ENCODE measurements at regions not wholly inside any gene's neighbourhood (a gene's known extent, or its start where the extent isn't known, plus 50 kb on each side); places are given as distances from the start of the nearest gene placed in this dataset.

- no peak overlapping the region for H3K27ac ChIP-seq
- H3K9me3 ChIP-seq (ENCODE audit: severe bottlenecking) = no peaks in the 10 kb centered on the region
- no peak overlapping the region for H3K4me3 ChIP-seq (ENCODE audit: low read depth, low read length)
- no peak for TF ChIP-seq CTCF (IDR thresholded peaks at IDR 0.05; ENCODE audit: low read depth, low read length)
- no peak for DNase-seq
- no peaks in the 10 kb centered on the region for H3K36me3 ChIP-seq
- peaks cover 8% of the 10 kb centered on the region for H3K27me3 ChIP-seq (ENCODE audit: insufficient read depth, low read depth, severe bottlenecking)
Measured at GRCh38 chrX:22325096-22325495, 52.4 kb downstream of the CBLL2 start.

GRCh38 chrX:22329783-22330182, 57.1 kb downstream of the CBLL2 start:
- no peak for DNase-seq
- TF ChIP-seq CTCF (IDR thresholded peaks at IDR 0.05; ENCODE audit: low read depth, low read length) = no peak
- Histone ChIP-seq H3K9me3 (ENCODE audit: severe bottlenecking) (no peaks in the 10 kb centered on the region), H3K27me3 (ENCODE audit: insufficient read depth, low read depth, severe bottlenecking) (no peaks in the 10 kb centered on the region), H3K27ac (no peak overlapping the region), H3K4me3 (ENCODE audit: low read depth, low read length) (no peak overlapping the region), H3K36me3 (no peaks in the 10 kb centered on the region)

GRCh38 chrX:22338740-22339139, 66.0 kb downstream of the CBLL2 start:
- no peaks in the 10 kb centered on the region for H3K36me3 ChIP-seq
- DNase-seq = no peak
- no peak overlapping the region for H3K4me3 ChIP-seq (ENCODE audit: low read depth, low read length)
- TF ChIP-seq CTCF (IDR thresholded peaks at IDR 0.05; ENCODE audit: low read depth, low read length) = no peak
- H3K27ac ChIP-seq = no peak overlapping the region
- no peaks in the 10 kb centered on the region for H3K9me3 ChIP-seq (ENCODE audit: severe bottlenecking)
- H3K27me3 ChIP-seq (ENCODE audit: insufficient read depth, low read depth, severe bottlenecking) = no peaks in the 10 kb centered on the region

GRCh38 chrX:22339459-22339858, 66.7 kb downstream of the CBLL2 start:
- no peak for TF ChIP-seq CTCF (IDR thresholded peaks at IDR 0.05; ENCODE audit: low read depth, low read length)
- no peaks in the 10 kb centered on the region for H3K27me3 ChIP-seq (ENCODE audit: insufficient read depth, low read depth, severe bottlenecking)
- H3K9me3 ChIP-seq (ENCODE audit: severe bottlenecking) = no peaks in the 10 kb centered on the region
- H3K27ac ChIP-seq = no peak overlapping the region
- H3K36me3 ChIP-seq = no peaks in the 10 kb centered on the region
- no peak overlapping the region for H3K4me3 ChIP-seq (ENCODE audit: low read depth, low read length)
- DNase-seq = no peak

- Histone ChIP-seq H3K27ac (no peak overlapping the region), H3K27me3 (ENCODE audit: insufficient read depth, low read depth, severe bottlenecking) (no peaks in the 10 kb centered on the region), H3K9me3 (ENCODE audit: severe bottlenecking) (no peaks in the 10 kb centered on the region), H3K36me3 (no peaks in the 10 kb centered on the region), H3K4me3 (ENCODE audit: low read depth, low read length) (no peak overlapping the region)
- TF ChIP-seq CTCF (IDR thresholded peaks at IDR 0.05; ENCODE audit: low read depth, low read length) = no peak
- no peak for DNase-seq
Measured at GRCh38 chrX:22340022-22340616, 67.4 kb downstream of the CBLL2 start.

- no peak for DNase-seq
- Histone ChIP-seq H3K27ac (no peak overlapping the region), H3K9me3 (ENCODE audit: severe bottlenecking) (no peaks in the 10 kb centered on the region), H3K4me3 (ENCODE audit: low read depth, low read length) (no peak overlapping the region), H3K36me3 (no peaks in the 10 kb centered on the region), H3K27me3 (ENCODE audit: insufficient read depth, low read depth, severe bottlenecking) (no peaks in the 10 kb centered on the region)
- TF ChIP-seq CTCF (IDR thresholded peaks at IDR 0.05; ENCODE audit: low read depth, low read length) = no peak
Measured at GRCh38 chrX:22343192-22343591, 70.5 kb downstream of the CBLL2 start.

Data from WERI-Rb-1 (cell line).